GM12878 (cell line): ENCODE measurements at regions not wholly inside any gene's neighbourhood (a gene's known extent, or its start where the extent isn't known, plus 50 kb on each side); places are given as distances from the start of the nearest gene placed in this dataset.

Experiments
- ATAC-seq: fragments of 200-7000 bp; cut with Tn5 transposase; 3 replicates; pipeline ENCODE4 v1.9.1; 2020; ENCODE audit warnings: mild to moderate bottlenecking, moderate library complexity
- BruUV-seq: library from RNA; stranded (reverse); fragments of 400-500 nt; replicated peaks from 2 replicates; lab custom pipeline; 2021; lab: Mats Ljungman, UMichigan
- CTCF ChIA-PET: fragments of 300-600 bp; sonication (Branson Sonifier 250); formaldehyde crosslinking; extraction: SDS; loops from one replicate; lab custom pipeline; 2021; ENCODE audit warnings: inconsistent platforms; lab: Yijun Ruan, JAX
- POLR2A ChIA-PET: fragments of 350-600 bp; formaldehyde crosslinking; extraction: SDS; loops from one replicate; lab custom pipeline; 2021; ENCODE audit warnings: inconsistent platforms; lab: Charles Lee
- RAD21 ChIA-PET: fragments of 300-600 bp; sonication (Branson Sonifier 250); formaldehyde crosslinking; loops from one replicate; lab custom pipeline; 2023; ENCODE audit warnings: antibody characterized with exemption; ENCODE audit not compliant: unreplicated experiment; lab: Charles Lee
- SMC1A ChIA-PET: fragments of 300-600 bp; sonication (Branson Sonifier 250); formaldehyde crosslinking; loops from one replicate; lab custom pipeline; 2023; ENCODE audit not compliant: unreplicated experiment, uncharacterized antibody; lab: Charles Lee
- DNase-seq: peaks from one replicate; pipeline ENCODE4 v3.0.0-alpha.2; 2011; ENCODE audit warnings: low read depth, low spot score
- FAIRE-seq: peaks from 3 replicates; lab custom pipeline; 2011; peaks lifted over from hg19 to GRCh38; lab: Jason Lieb, UNC
- H2AFZ ChIP-seq: 2 replicates; pipeline ENCODE4 v1.6.0; 2011; ENCODE audit warnings: low read depth, low read length, control low read depth; ENCODE audit not compliant: control insufficient read depth
- H3K27ac ChIP-seq: 2 replicates; pipeline ENCODE4 v1.5.1; 2011; ENCODE audit warnings: control low read depth; ENCODE audit not compliant: control insufficient read depth, insufficient read depth
- H3K27me3 ChIP-seq, 2 experiments: replicated peaks in 1 of 2; 2 replicates each; pipeline versions ENCODE4 v1.6.0 to v1.6.1; 2011; ENCODE audit warnings: low read length in 1 of 2; ENCODE audit not compliant: control insufficient read depth in 2 of 2, insufficient read depth in 2 of 2
- H3K36me3 ChIP-seq, 2 experiments: 2 replicates each; pipeline ENCODE4 v1.5.1; 2011; ENCODE audit warnings: low read length in 1 of 2; ENCODE audit not compliant: control insufficient read depth in 2 of 2, insufficient read depth in 2 of 2
- H3K4me1 ChIP-seq: 2 replicates; pipeline ENCODE4 v1.6.1; 2011; ENCODE audit warnings: mild to moderate bottlenecking, low read length, moderate library complexity, mixed read lengths; ENCODE audit not compliant: control insufficient read depth, insufficient read depth
- H3K4me2 ChIP-seq: 2 replicates; pipeline ENCODE4 v1.6.0; 2011; ENCODE audit warnings: control low read depth; ENCODE audit not compliant: control insufficient read depth, insufficient read depth
- H3K4me3 ChIP-seq: fragments of 200-600 bp; sonication (generic); 2 replicates; pipeline ENCODE4 v1.5.1; 2016
- H3K79me2 ChIP-seq: 2 replicates; pipeline ENCODE4 v1.6.0; 2011; ENCODE audit warnings: low read length; ENCODE audit not compliant: control insufficient read depth, insufficient read depth
- H3K9ac ChIP-seq: 2 replicates; pipeline ENCODE4 v1.8.0; 2011; ENCODE audit warnings: low read length, control low read depth, mixed read lengths; ENCODE audit not compliant: control insufficient read depth, insufficient read depth
- H3K9me3 ChIP-seq: replicated peaks from 3 replicates; pipeline ENCODE4 v1.5.1; 2011; ENCODE audit warnings: mild to moderate bottlenecking, low read length; ENCODE audit not compliant: control insufficient read depth, insufficient read depth
- H4K20me1 ChIP-seq: 2 replicates; pipeline ENCODE4 v1.6.0; 2011; ENCODE audit not compliant: control insufficient read depth, insufficient read depth
- CHD4 ChIP-seq: fragments of 200-600 bp; sonication (generic); IDR thresholded peaks from 2 replicates; pipeline ENCODE4 v1.6.1; 2016; ENCODE audit warnings: mild to moderate bottlenecking
- FOXM1 ChIP-seq: IDR thresholded peaks from 2 replicates; pipeline ENCODE4 v1.6.1; 2012; ENCODE audit warnings: low read depth, mild to moderate bottlenecking, inconsistent platforms, low read length, moderate library complexity
- IRF4 ChIP-seq: IDR thresholded peaks from 2 replicates; pipeline ENCODE4 v1.6.1; 2011; ENCODE audit warnings: low read depth, low read length
- NFYB ChIP-seq: IDR thresholded peaks from 2 replicates; pipeline ENCODE4 v1.6.1; 2011; ENCODE audit warnings: low read depth, mild to moderate bottlenecking, low read length, improper control_type of control experiment, moderate library complexity; ENCODE audit not compliant: insufficient read depth
- NR2C2 ChIP-seq: IDR thresholded peaks from 2 replicates; pipeline ENCODE4 v1.6.1; 2011; ENCODE audit warnings: borderline replicate concordance, low read depth; ENCODE audit not compliant: control insufficient read depth, insufficient read length
- POLR2A ChIP-seq: IDR thresholded peaks from 2 replicates; pipeline ENCODE4 v1.6.1; 2011; ENCODE audit warnings: low read depth, mild to moderate bottlenecking, low read length
- POLR2AphosphoS5 ChIP-seq: IDR thresholded peaks from 2 replicates; pipeline ENCODE4 v1.6.1; 2011; ENCODE audit warnings: mild to moderate bottlenecking, low read length, inconsistent platforms
- SIX5 ChIP-seq: IDR thresholded peaks from 2 replicates; pipeline ENCODE4 v1.6.1; 2011; ENCODE audit warnings: mild to moderate bottlenecking, low read depth, low read length, moderate library complexity; ENCODE audit not compliant: severe bottlenecking
- ZNF217 ChIP-seq: fragments of 450-650 bp; IDR thresholded peaks from 2 replicates; pipeline ENCODE4 v1.6.1; 2017; ENCODE audit warnings: antibody characterized with exemption, mild to moderate bottlenecking
- ZNF24 ChIP-seq: fragments of 450-650 bp; IDR thresholded peaks from 2 replicates; pipeline ENCODE4 v1.6.1; 2017; ENCODE audit warnings: antibody characterized with exemption, mild to moderate bottlenecking
- WGBS: methylation state at CpG from one replicate; pipeline ENCODE4 v1.1.6; 2016; ENCODE audit warnings: low lambda C conversion rate; ENCODE audit not compliant: insufficient replicate concordance, insufficient coverage; ENCODE audit errors: missing lambda C conversion rate; 5-methylcytosine and 5-hydroxymethylcytosine counted together
- in situ Hi-C: fragments of 300-500 bp; cut with MboI; formaldehyde crosslinking; loops from 9 replicates; pipeline ENCODE4 v1.14.3; 2018; ENCODE audit warnings: mixed read lengths
- intact Hi-C: fragments of 100-400 bp; cut with micrococcal nuclease; formaldehyde crosslinking; loops from one replicate; pipeline ENCODE4 v1.14.2; 2022; ENCODE audit not compliant: unreplicated experiment
- TF ChIP-seq, protein P1 (sequence below): fragments of 150-350 bp; IDR thresholded peaks from 2 replicates; pipeline ENCODE4 v1.6.1; 2014; ENCODE audit warnings: mild to moderate bottlenecking, low read depth, low read length

DNA sequence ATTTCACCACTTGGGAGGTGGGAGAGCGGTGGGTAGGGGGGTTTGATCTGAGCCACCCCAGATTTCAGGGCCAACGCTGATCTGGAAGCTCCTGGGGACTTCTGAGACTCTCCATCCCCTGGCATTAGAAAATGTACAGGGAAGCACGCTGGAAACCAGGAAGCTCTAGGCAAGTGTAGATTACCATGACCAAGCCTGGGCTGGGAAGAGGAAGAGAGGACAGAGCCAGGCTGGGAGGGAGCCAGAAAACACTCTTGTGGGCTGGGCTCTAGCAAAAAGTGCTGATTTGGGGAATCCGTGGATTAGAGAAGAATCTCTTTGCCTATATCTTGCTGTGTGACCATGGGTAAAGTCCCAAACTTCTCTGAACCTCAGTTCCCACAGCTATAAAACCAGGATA lies 236.7 kb downstream of the BCL11B start:
- Histone ChIP-seq H2AFZ (no peak overlapping the region), H3K27ac (no peak overlapping the region), H3K4me2 (no peak overlapping the region), H3K36me3 (no peaks in the 10 kb centered on the region), H3K27me3 (no peaks in the 10 kb centered on the region), H3K79me2 (no peaks in the 10 kb centered on the region), H3K4me3 (no peak overlapping the region), H3K9ac (no peak overlapping the region), H3K4me1 (no peaks in the 10 kb centered on the region), H4K20me1 (no peaks in the 10 kb centered on the region), H3K9me3 (no peaks in the 10 kb centered on the region; the same call in 2 of the 3 replicates)
- RAD21 ChIA-PET = no interaction called here
- WGBS = 42% methylated on average over 4 of the region's 4 CpGs
- no TSS peak for BruUV-seq
- intact Hi-C loops = no loop called here
- SMC1A ChIA-PET = no interaction called here
- in situ Hi-C loops = no loop called here
- CTCF ChIA-PET = no interaction called here
- DNase-seq (no peak), FAIRE-seq (no peak), ATAC-seq (no peak)
- POLR2A ChIA-PET = no interaction called here
- no peak for TF ChIP-seq NFYB
- TF ChIP-seq ZNF24 = no peak
- TF ChIP-seq, protein P1, sequence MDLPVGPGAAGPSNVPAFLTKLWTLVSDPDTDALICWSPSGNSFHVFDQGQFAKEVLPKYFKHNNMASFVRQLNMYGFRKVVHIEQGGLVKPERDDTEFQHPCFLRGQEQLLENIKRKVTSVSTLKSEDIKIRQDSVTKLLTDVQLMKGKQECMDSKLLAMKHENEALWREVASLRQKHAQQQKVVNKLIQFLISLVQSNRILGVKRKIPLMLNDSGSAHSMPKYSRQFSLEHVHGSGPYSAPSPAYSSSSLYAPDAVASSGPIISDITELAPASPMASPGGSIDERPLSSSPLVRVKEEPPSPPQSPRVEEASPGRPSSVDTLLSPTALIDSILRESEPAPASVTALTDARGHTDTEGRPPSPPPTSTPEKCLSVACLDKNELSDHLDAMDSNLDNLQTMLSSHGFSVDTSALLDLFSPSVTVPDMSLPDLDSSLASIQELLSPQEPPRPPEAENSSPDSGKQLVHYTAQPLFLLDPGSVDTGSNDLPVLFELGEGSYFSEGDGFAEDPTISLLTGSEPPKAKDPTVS = no peak
- TF ChIP-seq FOXM1 = no peak
- TF ChIP-seq IRF4 = no peak
- no peak for TF ChIP-seq POLR2A
- no peak for TF ChIP-seq POLR2AphosphoS5
- TF ChIP-seq CHD4 = no peak
- no peak for TF ChIP-seq NR2C2
- TF ChIP-seq ZNF217 = no peak
- TF ChIP-seq SIX5 = no peak
